ENCODE measurements at regions not wholly inside any gene's neighbourhood (a gene's known extent, or its start where the extent isn't known, plus 50 kb on each side); places are given as distances from the start of the nearest gene placed in this dataset.

GRCh38 chr21:21751286-21751685 is 753.1 kb downstream of the NCAM2 start:
- intact Hi-C loops (cut with DNase I; ENCODE audit: low total_unique reads), result no loop called here
- H3K4me1 ChIP-seq, result no peaks in the 10 kb centered on the region
- H3K36me3 ChIP-seq, result no peaks in the 10 kb centered on the region
- TF ChIP-seq POLR2A (IDR thresholded peaks at IDR 0.05), result no peak
- TF ChIP-seq CTCF (IDR thresholded peaks at IDR 0.05), result peak in 2 of 4 experiments; percentile 24 to 35
- H3K9me3 ChIP-seq, result no peaks in the 10 kb centered on the region
- no peak overlapping the region for H3K27ac ChIP-seq
- no peak overlapping the region for H3K4me3 ChIP-seq
- no peak for DNase-seq
- H3K27me3 ChIP-seq, result no peaks in the 10 kb centered on the region

GRCh38 chr21:21762855-21763254 is 764.6 kb downstream of the NCAM2 start:
- DNase-seq, result no peak
- no peak for TF ChIP-seq CTCF (IDR thresholded peaks at IDR 0.05)
- no peak for TF ChIP-seq POLR2A (IDR thresholded peaks at IDR 0.05)
- Histone ChIP-seq H3K9me3 (no peaks in the 10 kb centered on the region), H3K27me3 (no peaks in the 10 kb centered on the region), H3K4me1 (no peaks in the 10 kb centered on the region), H3K27ac (no peak overlapping the region), H3K4me3 (no peak overlapping the region), H3K36me3 (no peaks in the 10 kb centered on the region)
- intact Hi-C loops (cut with DNase I; ENCODE audit: low total_unique reads), result no loop called here

- no peak for TF ChIP-seq CTCF (IDR thresholded peaks at IDR 0.05)
- no peak for TF ChIP-seq POLR2A (IDR thresholded peaks at IDR 0.05)
- no peak overlapping the region for H3K27ac ChIP-seq
- no peaks in the 10 kb centered on the region for H3K36me3 ChIP-seq
- H3K9me3 ChIP-seq, result no peaks in the 10 kb centered on the region
- no peak overlapping the region for H3K4me3 ChIP-seq
- no peak for DNase-seq
- no peaks in the 10 kb centered on the region for H3K27me3 ChIP-seq
- intact Hi-C loops (cut with DNase I; ENCODE audit: low total_unique reads), result no loop called here
- no peaks in the 10 kb centered on the region for H3K4me1 ChIP-seq
These were observed 766.1 kb downstream of the NCAM2 start for GRCh38 chr21:21764281-21764680.

GRCh38 chr21:21767276-21767675 is 769.1 kb downstream of the NCAM2 start:
- no peaks in the 10 kb centered on the region for H3K9me3 ChIP-seq
- H3K4me3 ChIP-seq, result no peak overlapping the region
- H3K27me3 ChIP-seq, result no peaks in the 10 kb centered on the region
- intact Hi-C loops (cut with DNase I; ENCODE audit: low total_unique reads), result no loop called here
- TF ChIP-seq CTCF (IDR thresholded peaks at IDR 0.05), result no peak
- no peak for TF ChIP-seq POLR2A (IDR thresholded peaks at IDR 0.05)
- no peaks in the 10 kb centered on the region for H3K36me3 ChIP-seq
- no peak overlapping the region for H3K27ac ChIP-seq
- no peaks in the 10 kb centered on the region for H3K4me1 ChIP-seq
- DNase-seq, result no peak

- H3K36me3 ChIP-seq, result no peaks in the 10 kb centered on the region
- no peak for TF ChIP-seq POLR2A (IDR thresholded peaks at IDR 0.05)
- TF ChIP-seq CTCF (IDR thresholded peaks at IDR 0.05), result no peak
- no peak overlapping the region for H3K4me3 ChIP-seq
- intact Hi-C loops (cut with DNase I; ENCODE audit: low total_unique reads), result no loop called here
- no peaks in the 10 kb centered on the region for H3K27me3 ChIP-seq
- DNase-seq, result no peak
- H3K27ac ChIP-seq, result no peak overlapping the region
- no peaks in the 10 kb centered on the region for H3K4me1 ChIP-seq
- no peaks in the 10 kb centered on the region for H3K9me3 ChIP-seq
These were observed 790.4 kb downstream of the NCAM2 start for GRCh38 chr21:21788591-21788990.

Data from uterus (tissue), 3 donors.